ENCODE measurements at regions not wholly inside any gene's neighbourhood (a gene's known extent, or its start where the extent isn't known, plus 50 kb on each side); places are given as distances from the start of the nearest gene placed in this dataset.
"Not testable (repeated sequence)": the region's sequence is repeated elsewhere in the genome, so short reads cannot be mapped to it uniquely, and the experiment has no call there.

DNA sequence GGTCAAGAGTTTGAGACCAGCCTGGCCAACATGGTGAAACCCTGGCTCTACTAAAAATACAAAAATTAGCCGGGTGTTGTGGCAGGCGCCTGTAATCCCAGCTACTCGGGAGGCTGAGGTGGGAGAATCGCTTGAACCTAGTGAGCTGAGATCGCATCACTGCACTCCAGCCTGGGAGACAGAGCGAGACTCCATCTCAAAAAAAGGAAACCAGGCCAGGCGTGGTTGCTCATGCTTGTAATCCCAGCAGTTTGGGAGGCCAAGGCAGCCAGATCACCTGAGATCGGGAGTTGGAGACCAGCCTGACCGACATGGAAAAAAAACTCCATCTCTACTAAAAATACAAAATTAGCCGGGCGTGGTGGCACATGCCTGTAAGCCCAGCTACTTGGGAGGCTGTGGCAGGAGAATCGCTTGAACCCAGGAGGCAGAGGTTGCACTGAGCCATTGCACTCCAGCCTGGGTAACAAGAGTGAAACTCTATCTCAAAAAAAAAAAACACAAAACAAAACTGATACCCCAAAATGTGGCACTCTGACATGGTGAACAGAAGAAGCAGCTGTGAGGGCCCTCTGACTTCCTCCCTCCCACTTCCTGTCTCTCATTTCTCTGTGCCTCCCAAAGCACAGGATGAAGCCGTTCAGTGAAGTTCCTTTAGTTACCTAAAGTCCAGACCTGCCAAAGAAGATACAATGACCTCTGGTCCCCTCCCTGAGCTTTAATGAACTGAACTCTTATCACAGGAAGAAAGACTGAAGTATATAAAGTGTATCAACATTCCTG, 93.2 kb upstream of the GRIN2A start:
- not testable (repeated sequence) for DNase-seq

DNA sequence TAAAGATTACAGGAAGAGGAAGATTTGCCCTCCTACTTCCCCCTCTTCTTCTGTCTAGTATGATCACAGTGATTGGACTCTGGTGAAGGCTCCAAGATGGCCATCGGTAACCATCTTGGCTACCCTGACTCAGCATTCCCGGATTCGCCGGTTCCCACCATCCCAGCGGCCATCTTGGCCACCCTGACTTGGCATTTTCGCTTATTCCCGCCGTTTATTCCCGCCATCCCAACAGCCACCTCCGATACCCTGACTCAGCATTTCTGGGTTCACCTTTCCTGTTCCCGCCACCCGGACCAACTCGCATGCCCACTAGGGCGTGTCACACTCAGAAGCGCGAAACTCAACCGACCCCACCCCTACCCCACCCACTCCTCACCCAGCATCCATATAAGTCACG, 95.4 kb upstream of the GRIN2A start:
- DNase-seq, result no peak

DNA sequence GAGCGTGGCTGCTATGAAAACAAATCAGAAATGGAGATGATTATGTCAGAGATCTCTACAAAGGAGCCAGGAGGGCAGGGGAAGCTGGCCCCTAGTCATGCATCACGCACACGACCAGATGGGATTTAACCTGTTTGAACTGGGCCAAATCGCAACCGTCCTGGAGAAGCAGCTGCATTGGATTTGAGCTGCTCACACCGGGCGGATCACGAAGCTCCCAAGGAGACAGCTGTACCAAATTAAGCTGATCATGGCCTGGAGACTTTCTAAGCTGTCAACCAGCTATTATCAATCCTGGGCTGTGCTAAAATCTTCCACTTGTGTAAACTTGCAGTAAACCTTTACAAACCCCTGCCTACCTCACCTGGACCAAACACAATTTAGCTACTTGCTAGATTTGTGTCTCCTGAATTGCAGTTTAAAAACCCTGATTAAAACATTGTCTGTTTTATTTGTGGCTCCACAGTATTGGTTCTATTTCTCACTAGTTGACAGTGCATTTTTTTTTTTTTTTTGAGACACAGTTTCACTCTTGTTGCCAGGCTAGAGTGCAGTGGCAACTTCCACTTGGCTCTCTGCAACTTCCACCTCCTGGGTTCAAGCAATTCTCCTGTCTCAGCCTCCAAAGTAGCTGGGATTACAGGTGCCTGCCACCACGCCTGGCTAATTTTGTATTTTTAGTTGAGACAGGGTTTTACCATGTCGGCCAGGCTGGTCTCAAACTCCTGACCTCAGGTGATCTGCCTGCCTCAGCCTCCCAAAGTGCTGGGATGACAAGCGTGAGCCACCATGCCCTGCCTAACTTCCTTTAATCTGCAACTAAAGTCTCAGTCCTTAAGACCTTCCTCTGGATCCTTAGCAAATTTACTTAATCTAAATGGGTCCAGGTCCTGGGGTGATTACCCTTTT, 98.3 kb upstream of the GRIN2A start:
- DNase-seq, result no peak

DNA sequence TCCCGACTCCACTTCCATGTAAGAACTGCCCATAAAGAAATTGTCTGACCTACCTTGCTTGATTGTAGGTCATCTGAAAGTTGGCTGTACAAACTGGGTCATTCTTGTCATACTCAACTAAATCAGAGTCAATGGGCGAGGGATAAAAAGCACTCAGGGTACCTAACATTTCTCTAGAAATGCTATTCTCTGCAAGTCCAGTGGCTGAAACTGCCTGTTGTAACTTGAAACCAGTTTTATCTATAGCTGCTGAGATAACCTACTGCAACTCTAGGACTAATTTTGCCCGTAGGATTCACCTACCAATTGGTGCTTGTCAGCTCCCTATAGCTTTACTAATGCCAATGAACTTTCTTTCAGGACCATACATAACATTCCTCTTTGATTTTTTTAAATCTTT, 100.1 kb upstream of the GRIN2A start:
- no peak for DNase-seq

DNA sequence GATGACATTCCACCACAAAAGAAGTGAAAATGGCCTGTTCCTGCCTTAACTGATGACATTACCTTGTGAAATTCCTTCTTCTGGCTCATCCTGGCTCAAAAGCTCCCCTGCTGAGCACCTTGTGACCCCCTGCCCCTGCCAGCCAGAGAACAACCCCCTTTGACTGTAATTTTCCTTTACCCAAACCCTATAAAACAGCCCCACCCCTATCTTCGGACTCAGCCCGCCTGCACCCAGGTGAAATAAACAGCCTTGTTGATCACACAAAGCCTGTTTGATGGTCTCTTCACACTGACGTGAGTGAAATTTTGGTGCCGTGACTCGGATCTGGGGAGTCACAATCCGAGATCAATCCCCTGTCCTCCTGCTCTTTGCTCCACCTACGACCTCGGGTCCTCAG, 101.0 kb upstream of the GRIN2A start:
- DNase-seq, result not testable (repeated sequence)

DNA sequence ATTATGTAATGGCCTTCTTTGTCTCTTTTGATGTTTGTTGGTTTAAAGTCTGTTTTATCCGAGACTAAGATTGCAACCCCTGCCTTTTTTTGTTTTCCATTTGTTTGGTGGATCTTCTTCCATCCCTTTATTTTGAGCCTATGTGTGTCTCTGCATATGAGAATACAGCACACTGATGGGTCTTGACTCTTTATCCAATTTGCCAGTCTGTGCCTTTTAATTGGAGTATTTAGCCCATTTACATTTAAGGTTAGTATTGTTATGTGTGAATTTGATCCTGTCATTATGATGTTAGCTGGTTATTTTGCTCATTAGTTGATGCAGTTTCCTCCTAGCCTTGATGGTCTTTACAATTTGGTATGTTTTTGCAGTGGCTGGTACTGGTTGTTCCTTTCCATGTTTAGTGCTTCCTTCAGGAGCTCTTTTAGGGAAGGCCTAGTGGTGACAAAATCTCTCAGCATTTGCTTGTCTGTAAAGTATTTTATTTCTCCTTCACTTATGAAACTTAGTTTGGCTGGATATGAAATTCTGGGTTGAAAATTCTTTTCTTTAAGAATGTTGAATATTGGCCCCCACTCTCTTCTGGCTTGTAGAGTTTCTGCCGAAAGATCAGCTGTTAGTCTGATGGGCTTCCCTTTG, 95.3 kb upstream of the ATF7IP2 start:
- not testable (repeated sequence) for DNase-seq

DNA sequence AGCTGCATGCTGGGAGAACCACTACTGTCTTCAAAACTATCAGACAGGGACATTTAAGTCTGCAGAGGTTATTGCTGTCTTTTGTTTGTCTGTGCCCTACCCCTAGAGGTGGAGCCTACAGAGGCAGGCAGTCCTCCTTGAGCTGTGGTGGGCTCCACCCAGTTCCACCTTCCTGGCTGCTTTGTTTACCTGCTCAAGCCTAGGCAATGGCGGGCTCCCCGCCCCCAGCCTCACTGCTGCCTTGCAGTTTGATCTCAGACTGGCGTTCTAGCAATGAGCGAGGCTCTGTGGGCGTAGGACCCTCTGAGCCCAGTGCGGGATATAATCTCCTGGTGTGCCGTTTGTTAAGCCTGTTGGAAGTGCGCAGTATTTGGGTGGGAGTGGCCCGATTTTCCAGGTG, 93.7 kb upstream of the ATF7IP2 start:
- not testable (repeated sequence) for DNase-seq

DNA sequence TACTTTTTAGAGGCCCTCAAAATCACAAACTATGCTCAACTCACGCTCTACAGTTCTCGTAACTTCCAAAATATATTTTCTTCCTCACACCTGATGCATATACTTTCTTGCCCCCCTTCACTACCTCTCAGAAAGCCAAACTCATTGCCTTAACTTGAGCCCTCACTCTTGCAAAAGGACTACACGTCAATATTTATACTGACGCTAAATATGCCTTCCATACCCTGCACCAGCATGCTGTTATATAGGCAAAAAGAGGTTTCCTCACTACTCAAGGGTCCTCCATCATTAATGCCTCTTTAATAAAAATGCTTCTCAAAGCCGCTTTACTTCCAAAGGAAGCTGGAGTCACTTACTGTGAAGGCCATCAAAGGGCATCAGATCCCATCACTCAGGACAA, 92.9 kb upstream of the ATF7IP2 start:
- not testable (repeated sequence) for DNase-seq

DNA sequence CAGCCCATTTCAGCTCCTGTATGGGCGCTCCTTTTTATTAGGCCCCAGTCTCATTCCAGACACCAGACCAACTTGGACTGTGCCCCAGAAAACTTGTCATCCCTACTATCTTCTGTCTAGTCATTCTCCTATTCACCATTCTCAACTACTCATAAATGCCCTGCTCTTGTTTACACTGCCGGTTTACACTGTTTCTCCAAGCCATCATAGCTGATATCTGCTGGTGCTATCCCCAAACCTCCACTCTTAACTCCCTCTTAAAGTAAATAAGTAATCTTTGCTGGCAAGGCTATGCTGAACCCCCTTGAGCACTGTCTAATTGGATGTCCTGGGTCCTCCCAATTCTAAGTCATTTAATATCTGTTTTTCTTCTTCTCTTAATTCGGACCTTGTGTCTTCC, 91.7 kb upstream of the ATF7IP2 start:
- not testable (repeated sequence) for DNase-seq

DNA sequence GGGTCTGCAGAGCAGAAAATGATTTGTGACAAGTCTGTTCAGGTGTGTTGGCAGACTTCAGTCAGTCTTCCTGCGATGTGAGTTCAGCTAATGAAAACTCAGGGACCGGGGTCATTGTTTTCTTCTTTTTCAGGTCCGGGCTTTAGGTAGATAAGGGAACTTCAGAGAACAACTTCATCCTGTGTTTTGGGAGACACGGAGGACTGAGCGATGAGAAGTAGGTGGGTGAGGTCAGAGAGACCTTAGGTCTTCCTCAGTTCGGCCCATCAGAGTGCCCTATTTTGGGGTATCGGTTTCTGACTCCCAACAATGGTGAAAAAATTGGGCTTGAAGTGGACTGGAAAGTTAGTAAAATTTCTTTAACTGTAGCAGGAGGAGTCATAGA, 88.9 kb upstream of the ATF7IP2 start:
- no peak for DNase-seq

DNA sequence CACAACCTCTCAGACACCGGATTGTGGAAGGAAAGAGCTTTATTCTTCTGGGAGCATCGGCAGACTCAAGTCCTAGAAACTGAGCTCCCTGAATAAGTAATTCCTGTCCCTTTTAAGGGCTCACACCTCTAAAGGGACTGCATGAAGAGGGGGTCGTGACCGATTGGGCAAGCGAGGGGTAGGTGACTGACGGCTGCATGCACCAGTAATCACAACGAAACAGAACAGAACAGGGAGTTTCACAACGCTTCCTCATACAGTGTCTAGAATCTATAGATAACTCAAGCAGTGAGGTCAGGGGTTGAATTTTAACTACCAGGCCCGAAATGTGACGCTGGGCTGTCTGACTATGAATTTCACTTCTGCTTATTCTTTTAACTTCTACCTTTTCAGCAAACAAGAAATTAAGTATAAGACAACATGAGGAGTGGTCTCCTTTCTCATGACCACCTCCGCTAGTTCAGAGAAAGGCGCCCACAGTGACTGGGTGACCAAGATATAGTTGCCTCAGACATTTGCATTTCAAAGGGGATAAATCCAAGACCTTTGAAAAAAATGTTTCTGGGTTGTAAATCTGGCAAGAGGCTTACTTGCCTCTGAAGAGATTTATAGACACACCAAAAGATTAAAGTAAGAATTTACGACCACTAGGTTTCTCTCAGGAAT, 88.4 kb upstream of the ATF7IP2 start:
- no peak for DNase-seq

DNA sequence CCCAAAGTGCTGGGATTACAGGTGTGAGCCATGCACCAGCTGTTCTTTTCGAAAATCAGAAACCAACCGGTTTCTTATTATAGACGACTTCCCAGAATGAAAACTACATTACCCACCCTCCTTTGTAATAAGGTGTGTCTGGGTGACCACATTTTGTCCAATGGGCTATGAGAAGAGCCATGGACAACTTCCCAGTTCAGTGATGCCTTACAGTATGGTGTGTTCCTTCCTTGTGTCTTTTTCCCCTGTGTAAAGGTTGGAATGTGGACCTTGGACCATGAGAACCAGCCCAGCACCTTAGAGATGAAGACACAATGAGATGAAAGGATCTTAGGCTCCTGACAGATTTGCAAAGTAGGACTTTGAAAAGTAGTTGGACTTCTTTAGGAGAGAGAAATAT, 85.0 kb upstream of the ATF7IP2 start:
- DNase-seq, result no peak

DNA sequence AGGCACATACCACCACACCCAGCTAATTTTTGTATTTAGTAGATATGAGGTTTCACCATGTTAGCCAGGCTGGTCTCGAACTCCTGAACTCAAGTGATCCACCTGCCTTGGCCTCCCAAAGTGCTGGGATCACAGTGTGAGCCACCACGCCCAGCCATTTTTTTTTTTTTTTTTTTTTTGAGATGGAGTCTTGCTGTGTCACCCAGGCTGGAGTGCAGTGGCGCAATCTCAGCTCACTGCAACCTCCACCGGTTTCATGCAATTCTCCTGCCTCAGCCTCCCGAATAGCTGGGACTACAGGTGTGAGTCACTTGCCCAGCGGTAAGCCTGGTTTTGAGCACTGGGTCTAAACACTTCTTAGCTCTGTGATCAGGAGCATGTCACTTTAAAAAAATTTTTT, 84.3 kb upstream of the ATF7IP2 start:
- DNase-seq, result not testable (repeated sequence)

DNA sequence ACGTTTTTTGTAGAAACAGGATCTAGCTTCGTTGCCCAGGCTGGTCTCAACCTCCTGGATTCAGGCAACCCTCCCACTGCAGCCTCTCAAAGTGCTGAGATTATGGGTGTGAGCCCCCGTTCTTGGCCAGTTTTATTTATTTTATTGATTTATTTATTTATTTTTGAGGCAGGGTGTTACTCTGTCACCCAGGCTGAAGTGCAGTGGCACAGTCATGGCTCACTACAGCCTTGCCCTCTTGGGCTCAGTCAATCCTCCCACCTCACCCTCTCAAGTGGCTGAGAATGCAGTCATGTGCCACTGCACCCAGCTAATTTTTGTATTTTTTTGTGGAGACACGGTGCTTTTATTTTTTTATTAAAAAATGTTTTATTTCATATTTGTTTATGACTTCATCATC, 79.9 kb upstream of the ATF7IP2 start:
- no peak for DNase-seq

DNA sequence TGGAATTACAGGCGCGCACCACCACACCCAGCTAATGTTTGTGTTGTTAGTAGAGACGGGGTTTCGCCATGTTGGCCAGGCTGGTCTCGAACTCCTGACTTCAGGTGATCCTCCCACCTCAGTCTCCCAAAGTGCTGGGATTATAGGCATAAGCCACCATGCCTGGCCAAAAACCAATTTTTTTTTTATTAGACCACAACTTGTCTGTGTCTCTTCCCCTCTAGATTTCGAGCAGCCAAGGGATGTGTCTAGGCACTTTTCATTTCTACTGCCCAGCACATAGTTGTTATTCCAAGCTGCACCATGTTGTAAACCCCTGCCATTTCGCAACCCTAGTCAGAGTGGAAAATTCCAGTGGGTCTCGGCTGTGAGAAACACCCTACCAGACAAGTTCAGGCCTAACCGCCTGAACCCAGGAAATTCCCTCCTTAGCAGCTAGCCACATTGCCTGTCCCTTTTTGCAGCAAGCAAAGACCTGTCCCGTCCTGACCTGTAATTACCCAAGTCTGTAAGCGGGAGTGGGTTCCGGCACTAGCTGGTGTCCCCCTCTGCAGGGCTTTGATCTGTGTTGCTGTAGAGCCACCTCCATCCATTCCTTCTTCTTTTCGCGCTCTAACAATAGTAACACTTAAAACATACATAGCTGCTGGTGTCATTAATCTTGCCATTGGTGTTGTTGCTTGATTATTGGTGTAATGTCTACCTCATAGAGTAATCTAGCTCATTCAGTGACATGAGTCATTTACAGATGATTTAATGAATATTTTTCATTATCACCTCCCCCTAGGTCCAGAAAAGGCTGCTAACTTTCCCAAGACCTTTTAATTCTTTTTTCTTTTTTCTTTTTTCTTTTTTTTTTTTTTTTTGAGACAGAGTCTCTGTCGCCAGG, 77.3 kb upstream of the ATF7IP2 start:
- DNase-seq, result no peak

DNA sequence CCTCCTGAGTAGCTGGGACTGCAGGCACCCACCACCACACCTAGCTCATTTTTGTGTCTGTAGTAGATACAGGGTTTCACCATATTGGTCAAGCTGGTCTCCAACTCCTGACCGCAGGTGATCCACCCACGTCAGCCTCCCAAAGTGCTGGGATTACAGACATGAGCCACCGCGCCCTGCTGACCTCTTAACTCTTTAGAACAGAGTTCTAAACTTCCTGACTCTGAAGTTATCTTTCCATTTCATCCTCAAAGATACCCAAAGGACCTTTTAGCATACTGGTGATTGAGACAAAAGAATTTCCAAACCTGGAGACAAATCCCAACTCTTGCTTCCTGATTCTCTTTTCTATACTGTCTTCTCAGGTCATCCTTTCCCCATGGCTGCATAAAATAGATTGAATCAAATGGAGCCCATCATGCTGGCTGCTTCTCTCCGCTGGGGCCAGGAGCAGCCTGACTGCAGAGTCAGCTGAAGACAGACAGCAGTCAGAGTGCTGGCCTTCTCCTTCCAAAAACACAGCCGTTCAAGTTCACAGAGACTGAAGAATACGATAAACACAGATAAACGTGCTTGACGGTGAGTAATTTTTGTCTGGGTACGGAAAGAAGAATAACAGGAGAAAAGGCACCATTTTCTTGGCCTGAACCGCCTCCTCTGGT, 76.5 kb upstream of the ATF7IP2 start:
- DNase-seq, result no peak

DNA sequence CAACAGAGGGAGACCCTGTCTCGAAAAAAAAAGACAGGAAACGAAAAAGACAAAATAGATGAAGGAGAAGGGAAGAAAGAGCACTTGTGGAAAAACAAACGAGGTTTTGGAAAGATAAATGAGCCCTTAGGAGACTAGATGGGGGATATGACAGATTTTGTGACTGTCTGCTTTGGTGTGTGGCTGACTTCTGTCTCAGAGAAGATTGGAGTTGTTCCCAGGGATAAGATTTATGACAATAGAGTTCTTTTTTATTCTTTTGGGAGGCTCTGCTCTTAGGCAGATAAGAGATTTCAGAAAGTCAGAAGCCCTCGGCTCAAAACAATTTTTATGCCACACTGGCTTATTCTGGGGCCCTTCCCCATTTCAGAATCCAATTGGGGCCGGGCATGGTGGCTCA, 73.9 kb upstream of the ATF7IP2 start:
- no peak for DNase-seq

DNA sequence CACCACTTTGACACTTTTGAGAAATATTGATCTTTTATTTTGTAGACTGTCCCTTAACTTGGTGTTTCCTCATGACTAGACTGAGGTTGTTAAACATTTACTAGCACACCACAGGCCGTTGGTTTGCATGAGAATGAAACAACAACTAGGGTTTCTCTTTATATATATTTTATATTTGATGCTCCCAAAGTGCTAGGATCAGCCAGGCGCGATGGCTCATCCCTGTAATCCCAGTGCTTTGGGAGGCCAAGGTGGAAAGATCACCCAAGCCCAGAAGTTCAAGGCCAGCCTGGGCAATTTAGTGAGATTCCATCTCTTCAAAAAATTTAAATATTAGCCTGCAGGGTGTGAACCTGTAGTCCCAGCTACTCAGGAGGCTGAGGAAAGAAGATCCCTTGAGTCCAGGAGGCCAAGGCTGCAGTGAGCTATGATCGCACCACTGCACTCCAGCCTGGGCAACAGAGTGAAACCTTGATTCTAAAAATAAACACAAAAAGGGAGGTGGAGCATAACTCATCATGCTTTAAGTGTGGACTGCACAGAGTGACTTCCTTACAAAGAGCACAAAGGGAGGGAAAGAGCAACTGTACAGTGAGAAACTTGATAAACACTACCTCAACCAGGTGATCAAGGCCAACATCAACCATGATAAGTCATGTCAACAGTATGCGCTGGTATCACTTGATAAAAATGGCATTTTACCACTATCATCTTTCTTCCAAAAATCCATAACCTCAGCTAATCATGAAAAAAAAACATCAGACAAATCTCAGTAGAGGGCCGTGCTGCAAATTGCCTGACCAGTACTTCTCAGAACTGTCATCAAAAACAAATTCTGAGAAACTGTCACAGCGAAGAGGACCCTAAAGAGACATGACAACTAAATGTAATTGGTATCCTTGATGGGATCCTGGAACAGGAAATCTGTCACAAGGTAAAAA, 72.8 kb upstream of the ATF7IP2 start:
- DNase-seq, result no peak

DNA sequence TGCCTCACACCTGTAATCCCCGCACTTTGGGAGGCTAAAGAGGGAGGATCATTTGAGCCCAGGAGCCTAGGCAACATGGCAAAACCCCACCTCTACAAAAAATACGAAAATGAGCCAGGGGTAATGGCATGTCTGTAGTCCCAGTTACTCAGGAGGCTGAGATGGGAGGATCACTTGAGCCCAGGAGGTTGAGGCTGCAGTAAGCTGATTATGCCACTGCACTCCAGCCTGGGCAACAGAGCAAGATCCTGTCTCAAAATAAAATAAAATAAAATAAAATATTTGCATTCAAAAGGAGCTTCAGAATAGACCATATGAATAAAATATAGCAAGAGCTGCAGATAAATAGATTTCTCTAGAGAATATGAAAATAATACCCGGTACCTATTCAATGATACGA, 71.5 kb upstream of the ATF7IP2 start:
- DNase-seq, result no peak

DNA sequence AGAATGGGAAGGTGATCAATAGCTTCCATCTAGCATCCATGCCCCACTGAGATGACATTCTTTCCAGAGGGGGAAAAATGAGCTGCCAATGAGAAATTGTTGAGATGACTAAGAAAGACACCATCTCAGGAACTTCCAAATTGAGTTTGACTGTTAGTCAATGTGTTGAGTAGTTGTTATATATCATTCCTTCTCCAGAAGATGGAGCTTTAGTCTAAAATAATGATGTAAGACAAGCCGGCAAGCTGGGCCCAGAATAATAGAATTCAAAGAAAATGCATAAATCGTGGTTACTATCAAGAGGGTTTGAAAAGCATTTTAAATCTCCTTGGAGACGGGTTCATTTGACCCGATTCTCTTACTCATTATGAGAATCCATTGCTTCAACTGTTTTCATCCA, 71.0 kb upstream of the ATF7IP2 start:
- no peak for DNase-seq
